K562 (cell line): ENCODE measurements at regions not wholly inside any gene's neighbourhood (a gene's known extent, or its start where the extent isn't known, plus 50 kb on each side); places are given as distances from the start of the nearest gene placed in this dataset.

Experiments
- ATAC-seq: fragments of 200-7000 bp; cut with Tn5 transposase; 3 replicates; pipeline ENCODE4 v1.9.1; 2020; ENCODE audit warnings: moderate library complexity
- BruUV-seq: library from RNA; stranded (reverse); fragments of 400-500 nt; replicated peaks from 2 replicates; lab custom pipeline; 2021; lab: Mats Ljungman, UMichigan
- CTCF ChIA-PET: fragments of 300-600 bp; formaldehyde crosslinking; extraction: SDS; loops from one replicate; lab custom pipeline; 2021; ENCODE audit warnings: low intra/inter-chr PET ratio; lab: Yijun Ruan, JAX
- POLR2A ChIA-PET: fragments of 300-600, 350-650 bp; sonication (Branson Sonifier 250); formaldehyde crosslinking; extraction: SDS; loops from one replicate; lab custom pipeline; 2021; ENCODE audit warnings: antibody characterized with exemption, inconsistent platforms; lab: Yijun Ruan, JAX
- DNase-seq, 4 experiments: peaks; one replicate each; pipeline versions ENCODE4 v3.0.0 to v3.0.0-alpha.2; 2011 to 2018; ENCODE audit warnings: low spot score in 3 of 4, mixed read lengths in 3 of 4; ENCODE audit errors: extremely low read depth in 1 of 4
- FAIRE-seq: peaks from 2 replicates; lab custom pipeline; 2011; peaks lifted over from hg19 to GRCh38; lab: Jason Lieb, UNC
- H2AFZ ChIP-seq: 2 replicates; pipeline ENCODE4 v1.6.0; 2011; ENCODE audit warnings: low read depth, low read length, control low read depth, inconsistent platforms
- H3K27ac ChIP-seq: fragments of 200-600 bp; 3 replicates; pipeline ENCODE4 v1.8.0; 2011; ENCODE audit warnings: low read depth, mild to moderate bottlenecking, control low read depth, inconsistent platforms, low read length, moderate library complexity, mixed read lengths; ENCODE audit errors: extremely low read depth
- H3K27me3 ChIP-seq, 2 experiments: fragments of 300-600 bp in 1 of 2; 2 replicates in 1 of 2; 3 replicates in 1 of 2; pipeline versions ENCODE4 v1.6.0 to v1.8.0; 2011; ENCODE audit warnings: inconsistent platforms in 2 of 2, low read length in 2 of 2, mild to moderate bottlenecking in 1 of 2, mixed read lengths in 1 of 2, moderate library complexity in 1 of 2; ENCODE audit not compliant: control insufficient read depth in 2 of 2, insufficient read depth in 2 of 2
- H3K36me3 ChIP-seq: fragments of 300-600 bp; 3 replicates; pipeline ENCODE4 v1.8.0; 2011; ENCODE audit warnings: mild to moderate bottlenecking, low read length, inconsistent platforms; ENCODE audit not compliant: control insufficient read depth, insufficient read depth
- H3K4me1 ChIP-seq, 2 experiments: fragments of 200-600 bp in 1 of 2; replicated peaks in 1 of 2; 2 replicates in 1 of 2; 3 replicates in 1 of 2; pipeline versions ENCODE4 v1.5.1 to v1.8.0; 2011; ENCODE audit warnings: inconsistent platforms in 2 of 2, low read length in 2 of 2, mild to moderate bottlenecking in 1 of 2, mixed read lengths in 1 of 2, moderate library complexity in 1 of 2; ENCODE audit not compliant: control insufficient read depth in 2 of 2, insufficient read depth in 2 of 2
- H3K4me2 ChIP-seq: 2 replicates; pipeline ENCODE4 v1.6.1; 2011; ENCODE audit warnings: low read length, control low read depth, inconsistent platforms, mixed read lengths; ENCODE audit not compliant: insufficient read depth
- H3K4me3 ChIP-seq: fragments of 200-600 bp; sonication (generic), shearing (Covaris generic); 2 replicates; pipeline ENCODE4 v1.5.1; 2016; ENCODE audit warnings: control low read depth, inconsistent platforms
- H3K79me2 ChIP-seq: fragments of 200-600 bp; 3 replicates; pipeline ENCODE4 v1.8.0; 2011; ENCODE audit warnings: low read length, inconsistent platforms; ENCODE audit not compliant: control insufficient read depth, insufficient read depth
- H3K9ac ChIP-seq, 2 experiments: 2 replicates each; pipeline versions ENCODE4 v1.6.0 to v1.6.1; 2011; ENCODE audit warnings: low read depth in 2 of 2, low read length in 2 of 2, control low read depth in 1 of 2, inconsistent platforms in 1 of 2, mild to moderate bottlenecking in 1 of 2, mixed read lengths in 1 of 2; ENCODE audit not compliant: insufficient read depth in 1 of 2
- H3K9me1 ChIP-seq: one replicate; pipeline ENCODE4 v1.6.0; 2011; ENCODE audit warnings: inconsistent platforms, mild to moderate bottlenecking, low read length, moderate library complexity; ENCODE audit not compliant: control insufficient read depth, insufficient read depth
- H3K9me3 ChIP-seq: replicated peaks from 2 replicates; pipeline ENCODE4 v1.5.1; 2011; ENCODE audit warnings: low read depth, low read length, inconsistent platforms; ENCODE audit not compliant: control insufficient read depth, insufficient read depth
- H4K20me1 ChIP-seq: replicated peaks from 2 replicates; pipeline ENCODE4 v1.6.1; 2011; ENCODE audit warnings: low read length, inconsistent platforms, mixed read lengths; ENCODE audit not compliant: control insufficient read depth, insufficient read depth
- CSDE1 ChIP-seq, 2 experiments: fragments of 450-650 bp; IDR thresholded peaks; 2 replicates each; pipeline ENCODE4 v1.6.1; 2016; ENCODE audit warnings: mild to moderate bottlenecking in 1 of 2
- ELF2 ChIP-seq: fragments of 250-450 bp; sonication (Bioruptor Pico); IDR thresholded peaks from 2 replicates; pipeline ENCODE4 v1.5.0; 2021; ENCODE audit warnings: mild to moderate bottlenecking
- KDM2B ChIP-seq: fragments of 250-450 bp; sonication (Bioruptor Pico); IDR thresholded peaks from 2 replicates; pipeline ENCODE4 v1.8.0; 2021; ENCODE audit warnings: mild to moderate bottlenecking, moderate library complexity
- LEF1 ChIP-seq: fragments of 450-650 bp; IDR thresholded peaks from 2 replicates; pipeline ENCODE4 v1.6.1; 2016; ENCODE audit warnings: mild to moderate bottlenecking
- MYC ChIP-seq, 2 experiments: fragments of 250-450 bp in 1 of 2; sonication (Bioruptor Pico) in 1 of 2; IDR thresholded peaks; 2 replicates each; pipeline versions ENCODE4 v1.5.1 to v1.6.1; 2012 to 2021; ENCODE audit warnings: low read depth in 2 of 2, borderline replicate concordance in 1 of 2, improper control_type of control experiment in 1 of 2, low read length in 1 of 2, mild to moderate bottlenecking in 1 of 2, moderate library complexity in 1 of 2
- OTX1 ChIP-seq: fragments of 450-650 bp; formaldehyde crosslinking; IDR thresholded peaks from 2 replicates; pipeline ENCODE4 v1.4.0; 2022; ENCODE audit warnings: mild to moderate bottlenecking
- POLR3G ChIP-seq: IDR thresholded peaks from 2 replicates; pipeline ENCODE4 v1.6.1; 2011; ENCODE audit not compliant: insufficient read length, insufficient replicate concordance; ENCODE audit errors: extremely low read depth
- RFX7 ChIP-seq: fragments of 250-450 bp; sonication (Bioruptor Pico); IDR thresholded peaks from 2 replicates; pipeline ENCODE4 v1.5.1; 2021; ENCODE audit warnings: mild to moderate bottlenecking
- SMC3 ChIP-seq: conservative IDR thresholded peaks from 2 replicates; pipeline ENCODE4 v1.6.1; 2011; ENCODE audit warnings: low read depth, low read length, improper control_type of control experiment; ENCODE audit not compliant: insufficient read depth
- SRF ChIP-seq, 2 experiments: fragments of 250-450, 450-650 bp in 1 of 2; sonication (Bioruptor Pico) in 1 of 2; sonication (generic) in 1 of 2; formaldehyde crosslinking; IDR thresholded peaks; 2 replicates each; pipeline versions ENCODE4 v1.5.0 to v1.5.1; 2020 to 2022; ENCODE audit warnings: mild to moderate bottlenecking in 1 of 2, missing genetic modification reagents in 1 of 2
- TAL1 ChIP-seq: fragments of 450-650 bp; IDR thresholded peaks from 2 replicates; pipeline ENCODE4 v1.6.1; 2016; ENCODE audit warnings: mild to moderate bottlenecking
- ZFP1 ChIP-seq: fragments of 450-650 bp; formaldehyde crosslinking; IDR thresholded peaks from 2 replicates; pipeline ENCODE4 v1.4.0; 2020; ENCODE audit warnings: mild to moderate bottlenecking, mixed read lengths
- ZNF121 ChIP-seq: sonication (generic); formaldehyde crosslinking; conservative IDR thresholded peaks from 2 replicates; pipeline ENCODE4 v1.8.0; 2022; ENCODE audit warnings: missing genetic modification reagents
- ZNF133 ChIP-seq: fragments of 250-450 bp; sonication (Bioruptor Pico); IDR thresholded peaks from 2 replicates; pipeline ENCODE4 v1.4.0; 2020; ENCODE audit warnings: mild to moderate bottlenecking
- ZNF445 ChIP-seq: fragments of 250-450 bp; sonication (Bioruptor Pico); IDR thresholded peaks from 2 replicates; pipeline ENCODE4 v1.4.0; 2020; ENCODE audit warnings: low read depth, mild to moderate bottlenecking, moderate library complexity
- ZNF77 ChIP-seq: fragments of 250-450 bp; sonication (Bioruptor Pico); IDR thresholded peaks from 2 replicates; pipeline ENCODE4 v1.5.0; 2020
- WGBS: fragments of 100-300 bp; shearing (Covaris generic); methylation state at CpG from one replicate; pipeline ENCODE4 v1.1.6; 2016; ENCODE audit warnings: low coverage, mixed read lengths; ENCODE audit not compliant: insufficient coverage; ENCODE audit errors: missing lambda C conversion rate; 5-methylcytosine and 5-hydroxymethylcytosine counted together
- in situ Hi-C: fragments of 300-500 bp; cut with MboI; formaldehyde crosslinking; loops from 4 replicates; pipeline ENCODE4 v1.15.0; 2018; ENCODE audit warnings: inconsistent platforms, mixed read lengths
- intact Hi-C: fragments of 100-400 bp; cut with micrococcal nuclease; formaldehyde crosslinking; loops from 2 replicates; pipeline ENCODE4 v1.14.2; 2022
- TF ChIP-seq, protein P1 (sequence below): fragments of 250-450 bp; sonication (Bioruptor Pico); IDR thresholded peaks from 2 replicates; pipeline ENCODE4 v1.5.1; 2021; ENCODE audit warnings: mild to moderate bottlenecking

DNA sequence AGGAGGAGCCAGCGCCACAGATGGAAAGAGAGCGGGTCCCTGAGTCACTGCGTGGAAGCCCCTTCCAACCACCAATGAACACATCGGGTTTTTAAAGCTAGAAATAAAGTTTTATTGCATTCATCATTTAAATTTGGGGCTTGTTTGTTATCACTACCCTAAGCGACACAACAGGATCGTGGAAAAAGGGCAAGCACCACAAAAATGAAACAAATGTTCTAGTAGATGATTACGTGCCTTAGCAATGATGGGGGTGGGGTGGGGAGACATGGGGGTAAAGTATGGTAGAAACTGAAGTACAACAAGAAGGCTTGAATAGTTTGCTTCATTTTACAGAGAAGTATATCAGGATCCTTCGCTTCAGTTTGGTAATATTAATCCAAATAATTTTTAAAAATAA, 221.6 kb upstream of the ATP10A start:
- BruUV-seq = no TSS peak
- intact Hi-C loops = no loop called here
- H3K9me1 ChIP-seq = peaks cover 2% of the 10 kb centered on the region
- CTCF ChIA-PET = no interaction called here
- peaks cover 0 to 4% of the 10 kb centered on the region in 2 experiments; a peak in 3 of 5 replicates for H3K4me1 ChIP-seq
- 36% methylated on average over 8 of the region's 8 CpGs for WGBS
- H3K36me3 ChIP-seq = no peaks in the 10 kb centered on the region
- FAIRE-seq (no peak), DNase-seq (no peak), ATAC-seq (no peak)
- POLR2A ChIA-PET = interaction anchor here (0.7 kb wide), 1 partner anchor 53 kb away, joined by 4 read pairs; no protein-coding TSS in a partner anchor
- H3K4me2 ChIP-seq = no peak overlapping the region
- H3K27ac ChIP-seq = no peak overlapping the region
- H4K20me1 ChIP-seq = no peaks in the 10 kb centered on the region
- no peak overlapping the region for H3K4me3 ChIP-seq
- no peaks in the 10 kb centered on the region for H3K27me3 ChIP-seq
- no peak overlapping the region for H3K9ac ChIP-seq
- no peaks in the 10 kb centered on the region for H3K9me3 ChIP-seq
- H3K79me2 ChIP-seq = no peaks in the 10 kb centered on the region
- TF ChIP-seq OTX1 = no peak
- TF ChIP-seq ZNF445 (CRISPR knock-in tag) = no peak
- TF ChIP-seq, protein P1, sequence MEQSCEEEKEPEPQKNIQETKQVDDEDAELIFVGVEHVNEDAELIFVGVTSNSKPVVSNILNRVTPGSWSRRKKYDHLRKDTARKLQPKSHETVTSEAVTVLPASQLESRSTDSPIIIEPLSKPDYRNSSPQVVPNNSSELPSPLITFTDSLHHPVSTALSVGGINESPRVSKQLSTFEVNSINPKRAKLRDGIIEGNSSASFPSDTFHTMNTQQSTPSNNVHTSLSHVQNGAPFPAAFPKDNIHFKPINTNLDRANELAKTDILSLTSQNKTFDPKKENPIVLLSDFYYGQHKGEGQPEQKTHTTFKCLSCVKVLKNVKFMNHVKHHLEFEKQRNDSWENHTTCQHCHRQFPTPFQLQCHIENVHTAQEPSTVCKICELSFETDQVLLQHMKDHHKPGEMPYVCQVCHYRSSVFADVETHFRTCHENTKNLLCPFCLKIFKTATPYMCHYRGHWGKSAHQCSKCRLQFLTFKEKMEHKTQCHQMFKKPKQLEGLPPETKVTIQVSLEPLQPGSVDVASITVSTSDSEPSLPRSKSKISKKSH (CRISPR knock-in tag) = no peak
- TF ChIP-seq CSDE1 (IDR thresholded peaks at IDR 0.05) = no peak
- TF ChIP-seq ZNF121 (CRISPR knock-in tag) = no peak
- TF ChIP-seq SRF (CRISPR knock-in tag; IDR thresholded peaks at IDR 0.05) = no peak
- no peak for TF ChIP-seq SMC3
- TF ChIP-seq RFX7 (CRISPR knock-in tag) = no peak
- no peak for TF ChIP-seq ELF2 (CRISPR knock-in tag)
- TF ChIP-seq ZFP1 (CRISPR knock-in tag) = no peak
- TF ChIP-seq LEF1 = no peak
- TF ChIP-seq MYC (IDR thresholded peaks at IDR 0.05; ENCODE audit: low read depth, low read length) = no peak
- no peak for TF ChIP-seq MYC (CRISPR knock-in tag; IDR thresholded peaks at IDR 0.05; ENCODE audit: borderline replicate concordance, low read depth)
- TF ChIP-seq KDM2B (CRISPR knock-in tag) = no peak
- no peak for TF ChIP-seq POLR3G
- TF ChIP-seq ZNF77 = no peak
- no peak for TF ChIP-seq TAL1
- no peak for TF ChIP-seq ZNF133 (CRISPR knock-in tag)
- TF ChIP-seq, all 486 proteins: peak for 0
- no peak overlapping the region for H2AFZ ChIP-seq
- in situ Hi-C loops = no loop called here
